CD4-positive, alpha-beta memory T cell (primary cell): ENCODE measurements at regions not wholly inside any gene's neighbourhood (a gene's known extent, or its start where the extent isn't known, plus 50 kb on each side); places are given as distances from the start of the nearest gene placed in this dataset.

ENCODE experiments used
- CTCF ChIA-PET: fragments of 350-600 bp; sonication (Branson Sonifier 250); formaldehyde crosslinking; loops from one replicate; lab custom pipeline; 2021; ENCODE audit warnings: inconsistent platforms; ENCODE audit not compliant: partially characterized antibody; lab: Charles Lee
- POLR2A ChIA-PET: fragments of 350-600 bp; sonication (Branson Sonifier 250); formaldehyde crosslinking; loops from one replicate; lab custom pipeline; 2021; ENCODE audit not compliant: partially characterized antibody; lab: Charles Lee
- DNase-seq, 5 donors: peaks; one replicate each; pipeline versions ENCODE4 v3.0.0 to v3.0.0-alpha.2; 2020 to 2022; ENCODE audit warnings: mixed read lengths in 1 of 5
- H3K27ac ChIP-seq: one replicate; pipeline ENCODE4 v1.7.0; 2013; ENCODE audit warnings: low read depth, low read length
- H3K27me3 ChIP-seq: 2 replicates; pipeline ENCODE4 v1.7.0; 2013; ENCODE audit warnings: mild to moderate bottlenecking, low read length, moderate library complexity; ENCODE audit not compliant: insufficient read depth
- H3K36me3 ChIP-seq: 2 replicates; pipeline ENCODE4 v1.7.0; 2013; ENCODE audit warnings: mild to moderate bottlenecking, low read length, moderate library complexity; ENCODE audit not compliant: insufficient read depth
- H3K4me1 ChIP-seq: 2 replicates; pipeline ENCODE4 v1.7.0; 2013; ENCODE audit warnings: mild to moderate bottlenecking, low read length, moderate library complexity; ENCODE audit not compliant: insufficient read depth
- H3K4me3 ChIP-seq, 2 donors: one replicate each; pipeline ENCODE4 v1.7.0; 2013; ENCODE audit warnings: low read length in 2 of 2, mild to moderate bottlenecking in 1 of 2
- H3K9me3 ChIP-seq, 2 donors: one replicate each; pipeline ENCODE4 v1.7.0; 2013; ENCODE audit warnings: low read length in 2 of 2, control low read depth in 1 of 2; ENCODE audit not compliant: control insufficient read depth in 1 of 2
- H3K27ac Mint-ChIP-seq, 7 donors: one replicate each; pipeline ENCODE4 v1.8.0; 2020 to 2021; ENCODE audit warnings: mixed read lengths in 7 of 7, mild to moderate bottlenecking in 6 of 7, inconsistent platforms in 3 of 7, moderate library complexity in 3 of 7
- H3K27me3 Mint-ChIP-seq, 2 donors: one replicate each; pipeline ENCODE4 v1.8.0; 2020 to 2021; ENCODE audit warnings: mixed read lengths in 2 of 2
- H3K36me3 Mint-ChIP-seq, 2 donors: one replicate each; pipeline ENCODE4 v1.8.0; 2020 to 2021; ENCODE audit warnings: mixed read lengths in 2 of 2, inconsistent platforms in 1 of 2, mild to moderate bottlenecking in 1 of 2
- H3K4me1 Mint-ChIP-seq, 4 donors: one replicate each; pipeline ENCODE4 v1.8.0; 2020 to 2021; ENCODE audit warnings: mixed read lengths in 4 of 4, mild to moderate bottlenecking in 1 of 4
- H3K4me3 Mint-ChIP-seq, 8 donors: one replicate each; pipeline ENCODE4 v1.8.0; 2020 to 2021; ENCODE audit warnings: mixed read lengths in 8 of 8, mild to moderate bottlenecking in 7 of 8, moderate library complexity in 6 of 8, inconsistent platforms in 3 of 8
- H3K9me3 Mint-ChIP-seq, 8 donors: one replicate each; pipeline ENCODE4 v1.8.0; 2020 to 2021; ENCODE audit warnings: mixed read lengths in 8 of 8, mild to moderate bottlenecking in 5 of 8, inconsistent platforms in 3 of 8, moderate library complexity in 1 of 8
- intact Hi-C: fragments of 100-400 bp; cut with micrococcal nuclease; formaldehyde crosslinking; loops from one replicate; pipeline ENCODE4 v1.15.1; 2023

DNA sequence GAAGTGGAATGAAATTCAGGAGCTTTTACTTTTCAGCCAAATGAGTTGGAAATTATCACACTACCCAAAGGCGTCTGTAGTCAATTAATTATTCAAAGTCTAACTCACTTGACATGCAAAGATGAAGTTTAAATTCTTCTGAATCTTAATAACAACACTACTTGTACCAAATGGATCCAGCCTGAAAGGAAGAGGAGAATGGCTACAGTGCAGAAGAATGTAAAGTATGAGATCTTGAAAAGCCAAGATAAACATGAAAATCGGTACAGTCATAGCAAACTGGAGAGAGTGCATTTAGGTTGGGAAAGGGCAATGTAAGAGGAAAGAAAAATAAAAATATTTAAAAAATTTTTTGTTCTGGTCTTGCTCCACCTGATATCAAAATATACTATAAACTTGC lies 195.5 kb downstream of the SIM1 start:
- Histone ChIP-seq H3K27me3 (no peaks in the 10 kb centered on the region), H3K4me1 (no peaks in the 10 kb centered on the region), H3K4me3 (no peak overlapping the region), H3K9me3 (no peaks in the 10 kb centered on the region), H3K27ac (no peak overlapping the region), H3K36me3 (no peaks in the 10 kb centered on the region)
- CTCF ChIA-PET, result no interaction called here
- Mint-ChIP-seq H3K9me3 (peaks cover 0 to 2% (median 0%) of the 10 kb centered on the region in 8 donors), H3K27ac (no peak overlapping the region), H3K36me3 (no peaks in the 10 kb centered on the region), H3K4me1 (no peaks in the 10 kb centered on the region), H3K4me3 (no peak overlapping the region), H3K27me3 (peaks cover 0 to 5% of the 10 kb centered on the region in 2 donors)
- intact Hi-C loops, result no loop called here
- DNase-seq, result no peak
- POLR2A ChIA-PET, result no interaction called here

DNA sequence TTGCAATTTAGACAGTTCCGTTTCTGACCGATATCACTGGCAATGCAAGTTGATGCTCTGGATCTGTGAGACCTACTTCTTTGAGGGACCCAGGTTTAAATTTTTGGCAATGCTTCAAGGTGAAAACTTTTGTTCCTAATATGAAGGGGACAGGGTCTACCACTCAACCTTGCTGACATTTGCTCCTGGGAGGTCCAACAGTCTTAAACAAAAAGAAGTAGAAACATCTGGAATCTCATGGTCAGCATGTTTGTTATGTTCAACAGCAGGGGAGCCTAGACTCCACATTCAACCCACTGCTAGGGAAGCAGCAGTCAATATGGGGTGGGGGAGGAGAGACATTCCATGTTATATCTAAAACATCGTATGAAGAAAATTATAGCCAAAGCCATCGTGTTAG lies 196.4 kb downstream of the SIM1 start:
- Mint-ChIP-seq H3K4me3 (no peak overlapping the region), H3K27me3 (peaks cover 0 to 5% of the 10 kb centered on the region in 2 donors), H3K9me3 (peaks cover 0 to 2% (median 0%) of the 10 kb centered on the region in 8 donors), H3K4me1 (no peaks in the 10 kb centered on the region), H3K27ac (no peak overlapping the region), H3K36me3 (no peaks in the 10 kb centered on the region)
- intact Hi-C loops, result no loop called here
- ChIA-PET POLR2A (no interaction called here), CTCF (no interaction called here)
- H3K27ac ChIP-seq, result no peak overlapping the region
- H3K36me3 ChIP-seq, result no peaks in the 10 kb centered on the region
- DNase-seq, result no peak
- no peaks in the 10 kb centered on the region for H3K27me3 ChIP-seq
- no peak overlapping the region for H3K4me3 ChIP-seq
- H3K4me1 ChIP-seq, result no peaks in the 10 kb centered on the region
- H3K9me3 ChIP-seq, result no peaks in the 10 kb centered on the region

DNA sequence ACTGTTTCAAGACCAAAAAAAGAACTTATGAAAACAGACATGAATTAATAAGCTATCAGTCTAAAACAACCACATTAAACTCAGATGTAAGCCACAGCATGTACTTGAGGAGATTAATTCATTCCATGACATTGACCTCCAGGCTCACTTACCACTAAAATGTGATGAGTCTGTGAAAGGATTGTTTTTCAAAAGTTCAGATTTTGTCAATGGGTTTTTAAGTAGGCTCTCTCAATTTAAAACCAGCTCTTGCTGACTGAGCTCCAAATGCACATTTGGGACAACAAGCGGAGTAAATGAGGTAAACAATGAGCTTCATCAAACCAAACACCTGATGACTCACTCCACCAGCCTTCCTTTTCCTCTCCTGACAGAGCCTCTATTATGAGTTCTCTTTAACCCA lies 197.0 kb downstream of the SIM1 start:
- intact Hi-C loops, result no loop called here
- Histone ChIP-seq H3K36me3 (no peaks in the 10 kb centered on the region), H3K4me3 (no peak overlapping the region), H3K27ac (no peak overlapping the region), H3K9me3 (no peaks in the 10 kb centered on the region), H3K27me3 (no peaks in the 10 kb centered on the region), H3K4me1 (no peaks in the 10 kb centered on the region)
- ChIA-PET POLR2A (no interaction called here), CTCF (no interaction called here)
- DNase-seq, result no peak
- H3K27me3 Mint-ChIP-seq, result peaks cover 0 to 5% of the 10 kb centered on the region in 2 donors
- no peak overlapping the region for H3K27ac Mint-ChIP-seq
- no peak overlapping the region for H3K4me3 Mint-ChIP-seq
- peaks cover 0 to 2% (median 0%) of the 10 kb centered on the region in 8 donors for H3K9me3 Mint-ChIP-seq
- H3K36me3 Mint-ChIP-seq, result no peaks in the 10 kb centered on the region
- H3K4me1 Mint-ChIP-seq, result no peaks in the 10 kb centered on the region

DNA sequence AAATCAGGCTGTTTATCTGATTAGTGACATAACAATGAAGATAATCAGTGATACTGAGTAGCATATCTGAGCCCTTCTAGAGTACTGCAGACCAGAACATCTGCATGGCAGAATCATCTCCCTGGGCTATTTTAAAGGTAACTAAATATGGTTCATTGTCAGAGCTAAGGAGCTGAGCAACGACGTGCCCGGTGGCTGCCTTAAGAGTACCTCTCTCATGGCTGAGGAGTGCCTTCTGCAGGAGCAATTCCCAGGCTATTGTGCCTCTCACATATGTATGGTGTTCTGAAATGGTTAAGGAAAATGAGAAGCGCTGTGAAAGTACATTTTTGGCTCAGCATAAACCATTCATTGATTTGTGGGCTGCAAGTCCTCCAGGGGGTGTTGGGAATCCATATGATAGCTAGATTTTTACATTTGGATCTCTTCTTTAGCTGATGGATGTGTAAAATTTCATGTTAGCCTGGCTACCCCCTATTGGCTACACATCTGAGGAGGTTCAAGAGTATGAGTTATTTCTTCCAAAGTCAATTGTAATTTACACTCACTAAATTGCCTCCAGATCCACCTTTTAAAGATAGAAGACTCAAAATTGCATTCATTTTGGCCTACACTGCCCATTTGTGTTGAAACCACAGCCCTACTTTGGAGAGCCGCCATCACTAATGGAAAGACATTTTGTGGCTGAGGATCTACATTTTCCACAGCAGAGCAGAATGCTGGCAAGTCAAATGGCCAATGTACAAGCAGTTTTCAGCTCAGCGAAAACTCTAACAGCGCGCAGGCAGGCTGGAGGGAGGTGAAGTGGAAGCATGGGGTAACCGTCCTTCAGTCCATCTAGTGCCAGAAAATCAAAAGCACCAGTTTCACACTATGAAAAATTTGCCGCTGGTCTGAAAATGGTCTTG lies 198.0 kb downstream of the SIM1 start:
- CTCF ChIA-PET, result no interaction called here
- Mint-ChIP-seq H3K27ac (no peak overlapping the region), H3K27me3 (peaks cover 0 to 5% of the 10 kb centered on the region in 2 donors), H3K4me1 (no peaks in the 10 kb centered on the region), H3K4me3 (no peak overlapping the region), H3K36me3 (no peaks in the 10 kb centered on the region), H3K9me3 (peaks cover 0 to 2% (median 0%) of the 10 kb centered on the region in 8 donors)
- H3K4me3 ChIP-seq, result no peak overlapping the region
- POLR2A ChIA-PET, result no interaction called here
- intact Hi-C loops, result no loop called here
- H3K27me3 ChIP-seq, result no peaks in the 10 kb centered on the region
- H3K36me3 ChIP-seq, result no peaks in the 10 kb centered on the region
- H3K27ac ChIP-seq, result no peak overlapping the region
- H3K9me3 ChIP-seq, result no peaks in the 10 kb centered on the region
- DNase-seq, result no peak
- no peaks in the 10 kb centered on the region for H3K4me1 ChIP-seq

DNA sequence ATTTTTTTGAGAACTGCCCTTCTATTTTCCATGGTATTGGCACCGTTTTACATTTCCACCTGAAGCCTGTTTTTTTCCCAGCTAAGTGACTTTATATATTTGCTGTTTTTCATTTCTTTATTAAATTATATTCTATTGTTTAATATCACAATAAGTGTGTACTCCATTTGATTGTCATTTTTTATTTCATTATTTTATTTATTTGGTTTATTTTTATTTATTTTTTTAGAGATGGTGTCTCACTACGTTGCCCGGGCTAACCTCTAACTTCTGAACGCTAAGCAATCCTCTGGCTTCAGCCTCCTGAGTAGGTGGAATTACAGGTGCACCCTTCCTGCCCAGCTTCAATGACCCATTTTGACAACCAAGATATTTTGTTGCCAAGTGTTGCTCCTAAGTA lies 202.6 kb downstream of the SIM1 start:
- Histone ChIP-seq H3K27me3 (peaks cover 3% of the 10 kb centered on the region), H3K36me3 (no peaks in the 10 kb centered on the region), H3K4me1 (no peaks in the 10 kb centered on the region), H3K4me3 (no peak overlapping the region), H3K9me3 (no peaks in the 10 kb centered on the region), H3K27ac (no peak overlapping the region)
- intact Hi-C loops, result no loop called here
- Mint-ChIP-seq H3K27me3 (peaks cover 0 to 7% of the 10 kb centered on the region in 2 donors), H3K36me3 (no peaks in the 10 kb centered on the region), H3K9me3 (peaks cover 0 to 2% (median 0%) of the 10 kb centered on the region in 8 donors), H3K4me1 (peaks cover 0 to 9% (median 5%) of the 10 kb centered on the region in 4 donors), H3K4me3 (no peak overlapping the region), H3K27ac (no peak overlapping the region)
- CTCF ChIA-PET, result no interaction called here
- POLR2A ChIA-PET, result no interaction called here
- no peak for DNase-seq

DNA sequence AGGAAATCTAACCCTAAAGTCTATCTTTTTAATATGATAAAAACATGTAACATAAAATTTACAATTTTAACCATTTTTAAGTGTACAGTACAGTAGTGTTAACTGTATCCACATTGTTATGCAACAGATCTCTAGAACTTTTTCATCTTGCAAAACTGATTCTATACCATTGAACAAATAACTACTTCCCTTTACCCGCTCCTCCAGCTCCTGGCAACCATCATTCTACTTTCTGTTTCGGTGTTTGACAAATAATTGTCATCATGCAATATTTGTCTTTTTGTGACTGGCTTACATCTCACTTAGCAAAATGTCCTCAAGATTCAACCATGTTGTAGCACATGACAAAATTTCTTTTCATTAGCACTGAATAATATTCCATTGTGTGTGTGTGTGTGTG lies 203.2 kb downstream of the SIM1 start:
- Histone ChIP-seq H3K4me3 (no peak overlapping the region), H3K36me3 (no peaks in the 10 kb centered on the region), H3K27ac (no peak overlapping the region), H3K27me3 (peaks cover 3% of the 10 kb centered on the region), H3K9me3 (no peaks in the 10 kb centered on the region), H3K4me1 (no peaks in the 10 kb centered on the region)
- Mint-ChIP-seq H3K9me3 (peaks cover 0 to 2% (median 0%) of the 10 kb centered on the region in 8 donors), H3K36me3 (no peaks in the 10 kb centered on the region), H3K4me1 (peaks cover 0 to 9% (median 5%) of the 10 kb centered on the region in 4 donors), H3K4me3 (no peak overlapping the region), H3K27ac (no peak overlapping the region), H3K27me3 (peaks cover 0 to 7% of the 10 kb centered on the region in 2 donors)
- CTCF ChIA-PET, result no interaction called here
- POLR2A ChIA-PET, result no interaction called here
- no peak for DNase-seq
- intact Hi-C loops, result no loop called here

DNA sequence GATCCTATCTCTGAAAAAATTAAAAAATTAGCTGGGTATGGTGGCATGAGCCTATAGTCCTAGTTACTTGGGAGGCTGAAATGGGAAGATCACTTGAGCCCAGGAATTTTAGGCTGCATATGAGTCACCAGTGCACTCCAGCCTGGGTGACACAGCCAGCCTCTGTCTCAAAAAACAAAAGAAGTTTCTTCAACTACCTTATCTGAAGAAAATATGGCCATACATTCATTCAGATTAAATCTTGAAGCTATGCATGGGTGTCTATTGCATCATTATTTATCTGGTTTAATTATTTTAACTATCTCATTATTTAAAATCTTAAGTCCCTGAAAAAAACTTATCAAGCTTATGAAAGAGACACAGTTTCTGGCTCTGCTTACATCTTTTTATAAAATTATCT lies 204.1 kb downstream of the SIM1 start:
- CTCF ChIA-PET, result no interaction called here
- Mint-ChIP-seq H3K4me1 (peaks cover 0 to 9% (median 5%) of the 10 kb centered on the region in 4 donors), H3K4me3 (no peak overlapping the region), H3K27me3 (peaks cover 0 to 7% of the 10 kb centered on the region in 2 donors), H3K27ac (no peak overlapping the region), H3K9me3 (peaks cover 0 to 2% (median 0%) of the 10 kb centered on the region in 8 donors), H3K36me3 (no peaks in the 10 kb centered on the region)
- no peaks in the 10 kb centered on the region for H3K36me3 ChIP-seq
- no peak overlapping the region for H3K4me3 ChIP-seq
- H3K27me3 ChIP-seq, result peaks cover 3% of the 10 kb centered on the region
- no peak overlapping the region for H3K27ac ChIP-seq
- no peaks in the 10 kb centered on the region for H3K9me3 ChIP-seq
- POLR2A ChIA-PET, result no interaction called here
- intact Hi-C loops, result no loop called here
- no peaks in the 10 kb centered on the region for H3K4me1 ChIP-seq
- DNase-seq, result no peak
